ENCODE measurements at regions not wholly inside any gene's neighbourhood (a gene's known extent, or its start where the extent isn't known, plus 50 kb on each side); places are given as distances from the start of the nearest gene placed in this dataset.

GRCh38 chr2:64839844-64840243, 149.4 kb upstream of the SLC1A4 start:
- Histone ChIP-seq H3K36me3 (no peaks in the 10 kb centered on the region), H3K9me3 (no peaks in the 10 kb centered on the region), H3K27ac (peak overlapping the region; percentile 12), H3K27me3 (no peaks in the 10 kb centered on the region), H3K4me1 (peaks cover 25% of the 10 kb centered on the region), H3K4me3 (no peak overlapping the region)
- ATAC-seq (peak; percentile 24), DNase-seq (no peak)
- no peak for TF ChIP-seq CTCF (IDR thresholded peaks at IDR 0.05)
- intact Hi-C loops (cut with DNase I), result no loop called here

DNA sequence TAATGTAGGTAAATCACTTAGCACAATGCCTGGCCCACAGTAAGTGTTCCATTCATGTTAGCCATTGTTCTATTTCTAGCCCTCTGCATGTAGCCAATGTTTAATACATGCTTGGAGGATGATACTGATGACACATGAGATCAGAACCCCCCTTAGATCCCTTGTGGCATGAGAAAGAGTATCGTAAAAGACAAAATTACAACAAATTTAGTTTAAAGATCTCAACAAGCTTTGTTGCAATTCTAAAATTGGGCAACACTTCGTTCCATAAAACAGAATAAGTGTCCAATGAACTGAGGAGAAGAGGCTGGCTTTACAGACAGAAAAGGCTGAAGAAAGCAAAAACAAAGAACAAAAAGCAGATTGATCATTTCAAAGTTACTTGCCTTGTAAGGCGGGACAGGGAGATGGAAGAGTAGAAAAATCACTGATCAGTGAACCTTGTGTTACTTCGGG, 148.7 kb upstream of the SLC1A4 start:
- H3K4me1 ChIP-seq, result peaks cover 27% of the 10 kb centered on the region
- DNase-seq (no peak), ATAC-seq (no peak)
- peak overlapping the region; percentile 12 for H3K27ac ChIP-seq
- H3K9me3 ChIP-seq, result no peaks in the 10 kb centered on the region
- intact Hi-C loops (cut with DNase I), result no loop called here
- H3K4me3 ChIP-seq, result no peak overlapping the region
- TF ChIP-seq CTCF (IDR thresholded peaks at IDR 0.05), result no peak
- no peaks in the 10 kb centered on the region for H3K36me3 ChIP-seq
- no peaks in the 10 kb centered on the region for H3K27me3 ChIP-seq

DNA sequence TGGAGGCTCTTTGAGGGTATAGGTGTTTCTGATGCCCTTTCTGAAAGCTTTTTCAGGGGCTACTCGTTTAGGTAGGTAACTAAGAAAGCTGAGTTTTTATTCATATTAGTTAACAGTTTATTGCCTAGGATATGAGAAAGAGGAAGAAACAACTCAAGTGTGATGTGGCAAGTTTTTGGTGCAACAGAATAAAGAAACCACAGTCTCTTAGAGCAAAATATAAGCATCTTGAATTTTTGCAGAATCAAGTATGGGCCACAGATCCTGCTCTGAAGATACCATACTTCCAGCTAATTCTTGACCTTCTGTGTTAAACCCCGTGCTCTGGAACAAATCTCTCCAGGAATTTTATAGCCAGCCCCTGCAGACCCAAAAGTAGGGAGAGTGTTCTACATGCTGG, 147.7 kb upstream of the SLC1A4 start:
- Histone ChIP-seq H3K27ac (peak overlapping the region; percentile 47), H3K4me1 (peaks cover 37% of the 10 kb centered on the region)

DNA sequence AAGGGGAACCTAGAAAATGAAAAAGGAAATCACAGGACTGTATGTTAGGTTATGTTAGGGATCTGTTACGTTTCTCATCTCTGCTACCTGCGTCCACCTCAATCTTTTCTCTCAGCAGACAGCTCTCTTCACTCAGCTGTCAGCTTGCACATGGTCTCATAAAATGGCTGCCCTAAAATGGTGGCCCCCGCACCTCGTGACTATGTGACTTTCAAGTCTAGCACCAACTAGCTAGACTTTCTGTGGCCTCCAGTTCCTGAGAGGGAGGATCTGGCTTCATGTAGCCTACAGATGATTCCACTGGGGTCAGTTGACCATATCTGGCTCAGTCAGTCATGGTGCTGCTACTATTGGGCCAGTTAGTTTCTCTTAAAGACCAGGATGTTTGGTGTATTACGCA, 147.2 kb upstream of the SLC1A4 start:
- Histone ChIP-seq H3K27ac (no peak overlapping the region), H3K4me3 (no peak overlapping the region), H3K4me1 (peaks cover 37% of the 10 kb centered on the region), H3K27me3 (no peaks in the 10 kb centered on the region), H3K9me3 (no peaks in the 10 kb centered on the region), H3K36me3 (no peaks in the 10 kb centered on the region)
- ATAC-seq, result no peak
- intact Hi-C loops (cut with DNase I), result no loop called here
- TF ChIP-seq CTCF (IDR thresholded peaks at IDR 0.05), result no peak
- DNase-seq, result no peak

More for the DNA sequence above, 147.7 kb upstream of the SLC1A4 start:
- Histone ChIP-seq H3K27me3 (no peaks in the 10 kb centered on the region), H3K4me3 (no peak overlapping the region), H3K36me3 (no peaks in the 10 kb centered on the region), H3K9me3 (no peaks in the 10 kb centered on the region)
- intact Hi-C loops (cut with DNase I), result no loop called here
- ATAC-seq (no peak), DNase-seq (no peak)
- no peak for TF ChIP-seq CTCF (IDR thresholded peaks at IDR 0.05)

DNA sequence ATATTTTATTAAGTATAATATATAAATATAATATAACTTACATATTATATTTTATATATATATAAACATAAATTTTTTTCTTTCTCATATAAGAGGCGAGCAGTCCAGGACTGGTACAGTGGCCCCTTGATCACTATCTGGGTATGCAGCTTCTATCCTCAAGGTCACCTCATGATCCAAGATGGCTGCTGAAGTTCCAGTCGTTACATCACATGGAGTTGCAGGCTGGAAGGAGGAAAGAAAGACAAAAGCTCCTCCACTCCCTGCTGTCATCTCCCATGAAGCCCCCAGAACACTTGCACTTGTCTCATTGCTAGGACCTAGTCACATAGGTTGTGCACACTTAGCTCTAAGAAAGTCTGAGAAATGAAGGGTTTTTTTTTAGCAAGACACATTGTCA, 145.1 kb upstream of the SLC1A4 start:
- intact Hi-C loops (cut with DNase I), result no loop called here
- H3K27me3 ChIP-seq, result no peaks in the 10 kb centered on the region
- H3K4me3 ChIP-seq, result no peak overlapping the region
- H3K4me1 ChIP-seq, result peaks cover 30% of the 10 kb centered on the region
- no peak overlapping the region for H3K27ac ChIP-seq
- no peaks in the 10 kb centered on the region for H3K9me3 ChIP-seq
- no peaks in the 10 kb centered on the region for H3K36me3 ChIP-seq
- no peak for TF ChIP-seq CTCF (IDR thresholded peaks at IDR 0.05)
- DNase-seq, result no peak
- no peak for ATAC-seq

GRCh38 chr2:64845273-64845905, 143.8 kb upstream of the SLC1A4 start:
- no peak for ATAC-seq
- no peak for TF ChIP-seq CTCF (IDR thresholded peaks at IDR 0.05)
- Histone ChIP-seq H3K4me3 (no peak overlapping the region), H3K36me3 (no peaks in the 10 kb centered on the region), H3K4me1 (peaks cover 20% of the 10 kb centered on the region), H3K9me3 (no peaks in the 10 kb centered on the region), H3K27ac (no peak overlapping the region), H3K27me3 (no peaks in the 10 kb centered on the region)
- no peak for DNase-seq
- intact Hi-C loops (cut with DNase I), result no loop called here

Measured in upper lobe of right lung (tissue), 1 donor.